ENCODE measurements at regions not wholly inside any gene's neighbourhood (a gene's known extent, or its start where the extent isn't known, plus 50 kb on each side); places are given as distances from the start of the nearest gene placed in this dataset.
"Not testable (repeated sequence)": the region's sequence is repeated elsewhere in the genome, so short reads cannot be mapped to it uniquely, and the experiment has no call there.

- no peak overlapping the region for H3K4me3 ChIP-seq
- TF ChIP-seq CTCF (IDR thresholded peaks at IDR 0.05) (no peak), POLR2A (IDR thresholded peaks at IDR 0.05) (no peak)
- no peaks in the 10 kb centered on the region for H3K27me3 ChIP-seq
- H3K9me3 ChIP-seq (replicated peaks in 1 of 3): no peaks in the 10 kb centered on the region
- no peaks in the 10 kb centered on the region for H3K36me3 ChIP-seq (replicated peaks in 1 of 2)
- H3K27ac ChIP-seq: no peak overlapping the region
- no peaks in the 10 kb centered on the region for H3K4me1 ChIP-seq (replicated peaks in 1 of 2)
- no peak for DNase-seq
- intact Hi-C loops (cut with DNase I): no loop called here
These were observed 73.3 kb upstream of the SLCO2A1 start for GRCh38 chr3:134102976-134103375.

GRCh38 chr3:134096214-134096613 is 66.5 kb upstream of the SLCO2A1 start:
- intact Hi-C loops (cut with DNase I); H3K9me3 ChIP-seq (replicated peaks in 1 of 3); DNase-seq; H3K27ac ChIP-seq; H3K27me3 ChIP-seq; H3K36me3 ChIP-seq (replicated peaks in 1 of 2); H3K4me1 ChIP-seq (replicated peaks in 1 of 2); H3K4me3 ChIP-seq: not testable (repeated sequence)
- WGBS, 4 donors: 72 to 83% (median 80%) methylated on average over 3 of the region's 3 CpGs

- intact Hi-C loops (cut with DNase I): no loop called here
- WGBS, 4 donors: 77 to 93% (median 82%) methylated on average over 3 of the region's 3 CpGs
- Histone ChIP-seq H3K4me3 (no peak overlapping the region), H3K36me3 (replicated peaks in 1 of 2) (no peaks in the 10 kb centered on the region), H3K4me1 (replicated peaks in 1 of 2) (no peaks in the 10 kb centered on the region), H3K27me3 (no peaks in the 10 kb centered on the region), H3K27ac (no peak overlapping the region), H3K9me3 (replicated peaks in 1 of 3) (no peaks in the 10 kb centered on the region)
- no peak for DNase-seq
- no peak for TF ChIP-seq POLR2A (IDR thresholded peaks at IDR 0.05)
- no peak for TF ChIP-seq CTCF (IDR thresholded peaks at IDR 0.05)
These were observed 65.3 kb upstream of the SLCO2A1 start for GRCh38 chr3:134095005-134095404.

DNA sequence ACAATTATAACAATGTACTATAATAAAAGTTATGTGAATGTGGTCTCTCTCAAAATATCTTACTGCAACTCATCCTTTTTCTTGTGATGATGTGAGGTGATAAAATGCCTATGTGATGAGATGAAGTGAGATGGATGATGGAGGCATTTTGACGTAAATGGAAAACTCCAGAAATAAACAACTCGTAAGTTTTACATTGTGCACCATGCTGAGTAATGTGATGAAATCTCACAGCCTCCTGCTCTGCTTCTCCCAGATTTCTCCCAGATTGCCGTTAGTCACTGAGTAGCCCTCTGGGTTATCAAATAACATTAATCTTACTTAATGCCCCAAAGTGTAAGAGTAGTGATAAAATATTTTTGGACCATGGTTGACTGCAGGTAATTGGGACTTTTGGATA is 64.8 kb upstream of the SLCO2A1 start:
- Histone ChIP-seq H3K4me3 (no peak overlapping the region), H3K4me1 (replicated peaks in 1 of 2) (no peaks in the 10 kb centered on the region), H3K27me3 (no peaks in the 10 kb centered on the region), H3K27ac (no peak overlapping the region), H3K36me3 (replicated peaks in 1 of 2) (no peaks in the 10 kb centered on the region), H3K9me3 (replicated peaks in 1 of 3) (no peaks in the 10 kb centered on the region)
- no peak for TF ChIP-seq POLR2A (IDR thresholded peaks at IDR 0.05)
- TF ChIP-seq CTCF (IDR thresholded peaks at IDR 0.05): no peak
- no peak for DNase-seq
- intact Hi-C loops (cut with DNase I): no loop called here
- WGBS, 4 donors: 61 to 74% (median 73%) methylated on average over 3 of the region's 3 CpGs

GRCh38 chr3:134093956-134094355 is 64.2 kb upstream of the SLCO2A1 start:
- H3K9me3 ChIP-seq (replicated peaks in 1 of 3): no peaks in the 10 kb centered on the region
- H3K27ac ChIP-seq: no peak overlapping the region
- WGBS, 4 donors: 94 to 98% (median 95%) methylated on average over 2 of the region's 2 CpGs
- TF ChIP-seq CTCF (IDR thresholded peaks at IDR 0.05) (no peak), POLR2A (IDR thresholded peaks at IDR 0.05) (no peak)
- no peak overlapping the region for H3K4me3 ChIP-seq
- intact Hi-C loops (cut with DNase I): no loop called here
- no peaks in the 10 kb centered on the region for H3K4me1 ChIP-seq (replicated peaks in 1 of 2)
- no peaks in the 10 kb centered on the region for H3K36me3 ChIP-seq (replicated peaks in 1 of 2)
- H3K27me3 ChIP-seq: no peaks in the 10 kb centered on the region
- no peak for DNase-seq
